Retinal pigment epithelial cell (primary cell): ENCODE measurements at regions not wholly inside any gene's neighbourhood (a gene's known extent, or its start where the extent isn't known, plus 50 kb on each side); places are given as distances from the start of the nearest gene placed in this dataset.

Experiments
- DNase-seq: peaks from one replicate; pipeline ENCODE4 v3.0.0-alpha.2; 2010; ENCODE audit warnings: low read depth
- H3K4me3 ChIP-seq: 2 replicates; pipeline ENCODE4 v1.5.1; 2011; ENCODE audit warnings: mild to moderate bottlenecking, low read length, control low read depth, moderate library complexity
- CTCF ChIP-seq: conservative IDR thresholded peaks from 2 replicates; pipeline ENCODE4 v1.5.1; 2011; ENCODE audit warnings: low read depth, low read length, control low read depth, inconsistent platforms

GRCh38 chr5:27171761-27172261 lies 133.4 kb upstream of the CDH9 start:
- no peak for DNase-seq
- no peak for TF ChIP-seq CTCF
- H3K4me3 ChIP-seq, result no peak overlapping the region

GRCh38 chr5:27158775-27159174 lies 120.4 kb upstream of the CDH9 start:
- TF ChIP-seq CTCF, result no peak
- no peak for DNase-seq
- no peak overlapping the region for H3K4me3 ChIP-seq

- TF ChIP-seq CTCF, result no peak
Observed at GRCh38 chr5:27158171-27158570, 119.8 kb upstream of the CDH9 start.

GRCh38 chr5:27144456-27144855 lies 106.1 kb upstream of the CDH9 start:
- H3K4me3 ChIP-seq, result no peak overlapping the region
- DNase-seq, result no peak
- TF ChIP-seq CTCF, result no peak

More at GRCh38 chr5:27158171-27158570, 119.8 kb upstream of the CDH9 start:
- no peak overlapping the region for H3K4me3 ChIP-seq
- DNase-seq, result no peak

GRCh38 chr5:27140831-27141230 lies 102.4 kb upstream of the CDH9 start:
- no peak for DNase-seq
- TF ChIP-seq CTCF, result no peak
- H3K4me3 ChIP-seq, result no peak overlapping the region

- H3K4me3 ChIP-seq, result no peak overlapping the region
- no peak for TF ChIP-seq CTCF
- peak; percentile 50 for DNase-seq
Observed at GRCh38 chr5:27130587-27130986, 92.2 kb upstream of the CDH9 start.

GRCh38 chr5:27129926-27130325 lies 91.5 kb upstream of the CDH9 start:
- no peak overlapping the region for H3K4me3 ChIP-seq
- no peak for DNase-seq
- TF ChIP-seq CTCF, result no peak
